ENCODE measurements at regions not wholly inside any gene's neighbourhood (a gene's known extent, or its start where the extent isn't known, plus 50 kb on each side); places are given as distances from the start of the nearest gene placed in this dataset.

DNA sequence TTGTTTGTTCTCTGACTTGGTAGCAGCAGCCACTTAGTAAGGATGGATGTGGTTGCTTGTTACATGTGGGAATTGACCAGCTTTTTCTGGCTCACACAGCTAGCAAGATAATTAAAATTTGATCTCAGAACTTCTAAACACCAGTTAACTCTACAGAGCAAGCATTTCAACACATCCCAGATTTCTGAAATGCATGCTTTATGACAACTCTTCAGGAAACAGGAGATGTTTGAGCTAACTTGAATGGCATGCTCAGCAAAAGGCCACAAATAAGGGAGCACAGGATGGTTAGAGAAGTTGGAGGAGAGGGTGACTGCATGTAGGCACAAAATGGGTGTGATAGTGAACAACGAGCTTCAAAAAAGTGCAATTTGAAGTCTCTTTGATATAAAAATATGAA is 167.1 kb upstream of the SPRY2 start:
- no peak for TF ChIP-seq RAD21 (conservative IDR thresholded peaks at IDR 0.05 in 1 of 2, IDR thresholded peaks at IDR 0.05 in 1 of 2)
- TF ChIP-seq, protein P1, sequence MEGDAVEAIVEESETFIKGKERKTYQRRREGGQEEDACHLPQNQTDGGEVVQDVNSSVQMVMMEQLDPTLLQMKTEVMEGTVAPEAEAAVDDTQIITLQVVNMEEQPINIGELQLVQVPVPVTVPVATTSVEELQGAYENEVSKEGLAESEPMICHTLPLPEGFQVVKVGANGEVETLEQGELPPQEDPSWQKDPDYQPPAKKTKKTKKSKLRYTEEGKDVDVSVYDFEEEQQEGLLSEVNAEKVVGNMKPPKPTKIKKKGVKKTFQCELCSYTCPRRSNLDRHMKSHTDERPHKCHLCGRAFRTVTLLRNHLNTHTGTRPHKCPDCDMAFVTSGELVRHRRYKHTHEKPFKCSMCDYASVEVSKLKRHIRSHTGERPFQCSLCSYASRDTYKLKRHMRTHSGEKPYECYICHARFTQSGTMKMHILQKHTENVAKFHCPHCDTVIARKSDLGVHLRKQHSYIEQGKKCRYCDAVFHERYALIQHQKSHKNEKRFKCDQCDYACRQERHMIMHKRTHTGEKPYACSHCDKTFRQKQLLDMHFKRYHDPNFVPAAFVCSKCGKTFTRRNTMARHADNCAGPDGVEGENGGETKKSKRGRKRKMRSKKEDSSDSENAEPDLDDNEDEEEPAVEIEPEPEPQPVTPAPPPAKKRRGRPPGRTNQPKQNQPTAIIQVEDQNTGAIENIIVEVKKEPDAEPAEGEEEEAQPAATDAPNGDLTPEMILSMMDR (IDR thresholded peaks at IDR 0.05) = no peak
- TF ChIP-seq HDAC2 (IDR thresholded peaks at IDR 0.05) = no peak
- TF ChIP-seq MAX (IDR thresholded peaks at IDR 0.05) = no peak
- no peak for TF ChIP-seq NPAS2 (CRISPR knock-in tag; IDR thresholded peaks at IDR 0.05; ENCODE audit: borderline replicate concordance)

Data from A549 (cell line).